Neuronal stem cell (in vitro differentiated cells): ENCODE measurements at regions not wholly inside any gene's neighbourhood (a gene's known extent, or its start where the extent isn't known, plus 50 kb on each side); places are given as distances from the start of the nearest gene placed in this dataset.

Source experiments
- DNase-seq: peaks from one replicate; pipeline ENCODE4 v3.0.0-alpha.2; 2013; ENCODE audit warnings: low spot score
- H2AFZ ChIP-seq: one replicate; pipeline ENCODE4 v1.6.1; 2013; ENCODE audit warnings: mild to moderate bottlenecking, low read length, inconsistent platforms
- H2AK5ac ChIP-seq: 2 replicates; pipeline ENCODE4 v1.6.1; 2013; ENCODE audit warnings: low read depth, mild to moderate bottlenecking, inconsistent platforms, low read length, moderate library complexity, mixed read lengths
- H2BK120ac ChIP-seq: 2 replicates; pipeline ENCODE4 v1.6.1; 2013; ENCODE audit warnings: low read depth, mild to moderate bottlenecking, inconsistent platforms, low read length, moderate library complexity, mixed read lengths
- H2BK12ac ChIP-seq: one replicate; pipeline ENCODE4 v1.6.1; 2013; ENCODE audit warnings: low read length, inconsistent platforms
- H2BK15ac ChIP-seq: 2 replicates; pipeline ENCODE4 v1.6.1; 2013; ENCODE audit warnings: mild to moderate bottlenecking, low read length, inconsistent platforms, mixed read lengths
- H2BK5ac ChIP-seq: one replicate; pipeline ENCODE4 v1.6.1; 2013; ENCODE audit warnings: inconsistent platforms, mild to moderate bottlenecking, low read length, moderate library complexity
- H3K14ac ChIP-seq: one replicate; pipeline ENCODE4 v1.6.1; 2013; ENCODE audit warnings: low read length, inconsistent platforms
- H3K18ac ChIP-seq: 2 replicates; pipeline ENCODE4 v1.6.1; 2013; ENCODE audit warnings: low read length, inconsistent platforms
- H3K23ac ChIP-seq: 2 replicates; pipeline ENCODE4 v1.6.1; 2013; ENCODE audit warnings: low read depth, mild to moderate bottlenecking, mixed read lengths, low read length, inconsistent platforms; ENCODE audit not compliant: poor library complexity
- H3K27ac ChIP-seq: replicated peaks from 3 replicates; pipeline ENCODE4 v1.5.1; 2013; ENCODE audit warnings: low read length, inconsistent platforms
- H3K27me3 ChIP-seq, 3 experiments: 2 replicates each; pipeline ENCODE4 v1.6.1; 2013; ENCODE audit warnings: low read length in 3 of 3, mild to moderate bottlenecking in 2 of 3, inconsistent platforms in 1 of 3, low read depth in 1 of 3, mixed read lengths in 1 of 3, moderate library complexity in 1 of 3; ENCODE audit not compliant: control insufficient read depth in 3 of 3, insufficient read depth in 3 of 3
- H3K36me3 ChIP-seq, 2 donors: replicated peaks in 1 of 2; 2 replicates each; pipeline ENCODE4 v1.6.1; 2013; ENCODE audit warnings: low read length in 2 of 2; ENCODE audit not compliant: control insufficient read depth in 2 of 2, insufficient read depth in 2 of 2
- H3K4ac ChIP-seq: 2 replicates; pipeline ENCODE4 v1.6.1; 2013; ENCODE audit warnings: inconsistent platforms, mild to moderate bottlenecking, low read length, moderate library complexity
- H3K4me1 ChIP-seq, 2 donors: 1 replicate in 1 of 2; 2 replicates in 1 of 2; pipeline ENCODE4 v1.6.1; 2013; ENCODE audit warnings: low read length in 2 of 2, low read depth in 1 of 2; ENCODE audit not compliant: control insufficient read depth in 2 of 2, insufficient read depth in 1 of 2
- H3K4me2 ChIP-seq: one replicate; pipeline ENCODE4 v1.6.1; 2013; ENCODE audit warnings: mild to moderate bottlenecking, low read length, inconsistent platforms; ENCODE audit not compliant: insufficient read depth, poor library complexity, severe bottlenecking
- H3K4me3 ChIP-seq, 2 donors: 2 replicates each; pipeline ENCODE4 v1.5.1; 2013; ENCODE audit warnings: low read length in 2 of 2, mild to moderate bottlenecking in 2 of 2, inconsistent platforms in 1 of 2, moderate library complexity in 1 of 2
- H3K79me1 ChIP-seq: one replicate; pipeline ENCODE4 v1.6.1; 2013; ENCODE audit warnings: low read depth, mild to moderate bottlenecking, inconsistent platforms, low read length, moderate library complexity
- H3K9ac ChIP-seq: one replicate; pipeline ENCODE4 v1.6.1; 2013; ENCODE audit warnings: mild to moderate bottlenecking, low read depth, low read length, inconsistent platforms; ENCODE audit not compliant: poor library complexity
- H3K9me3 ChIP-seq, 2 donors: replicated peaks in 1 of 2; 2 replicates each; pipeline versions ENCODE3 to v1.6.1; 2013; ENCODE audit warnings: low read length in 2 of 2, mild to moderate bottlenecking in 2 of 2, inconsistent platforms in 1 of 2, low read depth in 1 of 2, mixed read lengths in 1 of 2, moderate library complexity in 1 of 2; ENCODE audit not compliant: control insufficient read depth in 2 of 2, insufficient read depth in 1 of 2
- H4K8ac ChIP-seq: one replicate; pipeline ENCODE4 v1.6.1; 2013; ENCODE audit warnings: low read depth, mild to moderate bottlenecking, inconsistent platforms, low read length, moderate library complexity
- H4K91ac ChIP-seq: one replicate; pipeline ENCODE4 v1.6.1; 2013; ENCODE audit warnings: low read length, low read depth, mild to moderate bottlenecking, inconsistent platforms; ENCODE audit not compliant: poor library complexity
- WGBS, 2 donors: extraction: QIAGEN DNeasy Blood & Tissue Kit; methylation state at CpG; one replicate each; pipeline ENCODE4 v1.1.7; 2013; ENCODE audit warnings: missing lambda C conversion rate in 2 of 2, mixed read lengths in 1 of 2; ENCODE audit not compliant: insufficient read length in 2 of 2, insufficient replicate concordance in 1 of 2; ENCODE audit errors: extremely low coverage in 2 of 2; 5-methylcytosine and 5-hydroxymethylcytosine counted together

GRCh38 chr1:57485643-57486042 is 61.8 kb upstream of the DAB1 start:
- Histone ChIP-seq H3K4me1 (peaks cover 3 to 11% of the 10 kb centered on the region in 2 donors), H3K27me3 (no peaks in the 10 kb centered on the region), H3K36me3 (no peaks in the 10 kb centered on the region), H3K4me3 (no peak overlapping the region), H2BK5ac (no peak overlapping the region), H4K8ac (no peak overlapping the region), H3K9ac (no peak overlapping the region), H3K23ac (no peak overlapping the region), H2AFZ (no peak overlapping the region), H3K4me2 (no peak overlapping the region), H3K18ac (no peak overlapping the region), H4K91ac (no peak overlapping the region), H3K79me1 (no peaks in the 10 kb centered on the region), H3K27ac (no peak overlapping the region), H2BK12ac (no peak overlapping the region), H3K9me3 (no peaks in the 10 kb centered on the region), H3K4ac (no peak overlapping the region), H2BK120ac (no peak overlapping the region), H2AK5ac (no peak overlapping the region), H2BK15ac (no peak overlapping the region), H3K14ac (no peak overlapping the region)
- WGBS, 2 donors = no CpG with 5 or more reads among the region's 4 CpGs
- DNase-seq = no peak

GRCh38 chr1:57483954-57484353 is 60.1 kb upstream of the DAB1 start:
- no peak overlapping the region for H3K4me2 ChIP-seq
- no peak overlapping the region for H3K18ac ChIP-seq
- no peak overlapping the region for H2BK15ac ChIP-seq
- H4K8ac ChIP-seq = no peak overlapping the region
- no peak overlapping the region for H3K23ac ChIP-seq
- H3K4me1 ChIP-seq = no peaks in the 10 kb centered on the region
- no peak overlapping the region for H2AFZ ChIP-seq
- H3K9ac ChIP-seq = no peak overlapping the region
- no peak overlapping the region for H3K4me3 ChIP-seq
- no peak overlapping the region for H3K14ac ChIP-seq
- H2BK5ac ChIP-seq = no peak overlapping the region
- DNase-seq = no peak
- H4K91ac ChIP-seq = no peak overlapping the region
- H3K36me3 ChIP-seq = no peaks in the 10 kb centered on the region
- no peaks in the 10 kb centered on the region for H3K79me1 ChIP-seq
- no peaks in the 10 kb centered on the region for H3K9me3 ChIP-seq
- no peak overlapping the region for H3K27ac ChIP-seq
- H2BK12ac ChIP-seq = no peak overlapping the region
- H3K27me3 ChIP-seq = no peaks in the 10 kb centered on the region
- WGBS, 2 donors = no CpG with 5 or more reads among the region's 1 CpG
- H2AK5ac ChIP-seq = no peak overlapping the region
- H3K4ac ChIP-seq = no peak overlapping the region
- no peak overlapping the region for H2BK120ac ChIP-seq

- Histone ChIP-seq H3K27me3 (no peaks in the 10 kb centered on the region), H4K8ac (no peak overlapping the region), H3K27ac (no peak overlapping the region), H2BK5ac (no peak overlapping the region), H3K9ac (no peak overlapping the region), H3K4me2 (no peak overlapping the region), H3K36me3 (no peaks in the 10 kb centered on the region), H3K23ac (no peak overlapping the region), H2AFZ (no peak overlapping the region), H3K4me3 (no peak overlapping the region), H2BK12ac (no peak overlapping the region), H3K4ac (no peak overlapping the region), H3K4me1 (no peaks in the 10 kb centered on the region), H3K14ac (no peak overlapping the region), H2AK5ac (no peak overlapping the region), H2BK120ac (no peak overlapping the region), H3K18ac (no peak overlapping the region), H3K79me1 (no peaks in the 10 kb centered on the region), H4K91ac (no peak overlapping the region), H2BK15ac (no peak overlapping the region), H3K9me3 (no peaks in the 10 kb centered on the region)
- no peak for DNase-seq
Measured at GRCh38 chr1:57479471-57479870, 55.6 kb upstream of the DAB1 start.

GRCh38 chr1:57475366-57475765 is 51.5 kb upstream of the DAB1 start:
- H3K4me1 ChIP-seq = peaks cover 0 to under 1% of the 10 kb centered on the region in 2 donors
- H2BK5ac ChIP-seq = no peak overlapping the region
- H4K91ac ChIP-seq = no peak overlapping the region
- no peak overlapping the region for H3K4ac ChIP-seq
- H2BK12ac ChIP-seq = no peak overlapping the region
- H3K18ac ChIP-seq = no peak overlapping the region
- no peak overlapping the region for H3K27ac ChIP-seq
- no peak overlapping the region for H4K8ac ChIP-seq
- H2AFZ ChIP-seq = no peak overlapping the region
- no peak overlapping the region for H2BK15ac ChIP-seq
- WGBS, 2 donors = no CpG with 5 or more reads among the region's 5 CpGs
- H3K79me1 ChIP-seq = no peaks in the 10 kb centered on the region
- H3K23ac ChIP-seq = no peak overlapping the region
- no peaks in the 10 kb centered on the region for H3K9me3 ChIP-seq
- no peaks in the 10 kb centered on the region for H3K27me3 ChIP-seq
- no peaks in the 10 kb centered on the region for H3K36me3 ChIP-seq
- no peak overlapping the region for H3K14ac ChIP-seq
- H2BK120ac ChIP-seq = no peak overlapping the region
- DNase-seq = no peak
- no peak overlapping the region for H3K4me2 ChIP-seq
- no peak overlapping the region for H2AK5ac ChIP-seq
- no peak overlapping the region for H3K9ac ChIP-seq
- H3K4me3 ChIP-seq = no peak overlapping the region
